Medulla oblongata (tissue), 1 donor: ENCODE measurements at regions not wholly inside any gene's neighbourhood (a gene's known extent, or its start where the extent isn't known, plus 50 kb on each side); places are given as distances from the start of the nearest gene placed in this dataset.

ENCODE experiments used
- DNase-seq: peaks from one replicate; pipeline ENCODE4 v3.0.0-alpha.2; 2015; ENCODE audit errors: extremely low spot score

DNA sequence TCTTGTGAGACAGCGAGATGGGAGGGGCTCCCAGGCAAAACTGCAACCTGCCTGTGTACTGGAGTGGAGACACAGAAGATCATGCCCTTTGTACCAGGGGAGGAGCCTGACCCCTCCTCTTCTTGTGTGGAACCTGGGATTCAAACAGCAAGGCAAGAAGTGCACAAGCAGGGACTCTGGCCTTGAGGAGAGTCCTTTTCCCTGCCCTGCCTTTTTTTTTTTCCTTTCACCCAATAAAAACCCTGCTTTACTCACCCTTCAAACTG, 251.8 kb upstream of the OPRM1 start:
- DNase-seq: no peak

DNA sequence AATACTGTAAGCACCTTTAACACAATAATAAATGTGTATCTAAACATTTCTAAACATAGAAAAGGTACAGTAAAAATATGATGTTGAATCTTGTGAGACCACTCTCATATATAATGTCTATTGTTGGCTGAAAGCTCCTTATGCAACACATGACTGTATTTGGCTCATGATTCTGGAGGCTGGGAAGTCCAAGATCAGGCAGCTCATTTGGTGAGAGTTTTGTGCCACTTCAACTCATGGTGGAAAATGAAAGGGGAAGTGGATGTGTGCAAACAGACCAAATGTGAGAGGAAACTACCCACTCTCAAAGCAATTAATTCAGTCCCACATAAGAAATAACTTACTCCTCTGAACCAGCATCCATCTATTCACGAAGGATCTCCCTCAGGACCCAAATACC, 257.7 kb upstream of the OPRM1 start:
- no peak for DNase-seq

DNA sequence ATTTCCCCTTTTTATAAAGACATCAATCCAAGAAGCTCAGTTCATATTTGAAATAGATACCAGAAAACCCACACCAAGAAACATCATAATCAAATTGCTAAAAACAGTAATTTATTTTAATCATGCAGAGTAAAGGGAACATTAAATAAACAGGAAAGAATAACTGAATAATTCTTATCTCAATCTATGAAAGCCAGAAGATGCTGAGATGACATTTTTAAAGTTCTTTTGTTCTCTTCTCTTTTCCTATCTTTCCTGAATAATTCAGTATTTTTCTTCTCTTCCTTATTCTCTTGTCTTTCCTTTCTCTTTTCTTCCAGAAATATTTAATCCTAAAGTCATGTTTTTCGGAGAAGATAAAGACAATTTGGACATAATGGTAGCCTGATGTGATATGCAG, 259.0 kb upstream of the OPRM1 start:
- DNase-seq: no peak

DNA sequence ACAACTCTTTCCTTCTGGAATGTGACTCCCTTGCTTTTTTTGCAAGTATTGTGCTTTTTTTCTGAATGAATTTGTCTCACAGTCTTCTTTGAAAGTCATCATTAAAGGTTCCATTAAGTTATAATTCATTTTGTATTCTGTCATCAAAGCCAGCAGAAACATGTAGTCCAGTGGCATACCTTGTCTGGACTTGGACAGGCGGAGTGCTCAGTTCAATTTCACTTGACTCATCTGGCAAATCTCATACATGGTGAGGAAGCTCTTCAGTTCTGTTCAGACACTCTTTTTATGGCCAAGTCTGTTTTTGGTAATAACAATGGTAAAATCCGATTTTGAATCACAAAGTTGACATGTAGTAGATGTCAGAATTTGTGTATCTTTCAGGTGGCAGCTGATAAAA, 260.8 kb upstream of the OPRM1 start:
- no peak for DNase-seq

DNA sequence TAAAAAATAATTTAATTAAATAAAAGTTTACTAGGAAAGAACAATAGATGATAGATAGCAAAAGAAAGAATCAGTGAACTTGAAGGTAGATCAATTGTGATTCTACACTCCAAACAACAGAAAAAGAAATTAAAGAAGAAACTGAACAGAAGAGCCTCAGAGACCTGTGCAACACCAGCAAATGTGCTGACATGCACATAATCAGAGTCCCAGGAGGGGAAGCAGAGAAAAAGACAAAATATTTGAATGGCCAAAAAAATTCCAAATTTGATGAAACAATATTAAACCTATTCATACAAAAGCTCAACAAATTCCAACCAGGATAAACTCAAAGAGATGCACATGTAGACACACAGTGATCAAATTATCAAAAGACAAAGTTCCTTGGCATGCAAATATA, 267.5 kb upstream of the OPRM1 start:
- DNase-seq: no peak

DNA sequence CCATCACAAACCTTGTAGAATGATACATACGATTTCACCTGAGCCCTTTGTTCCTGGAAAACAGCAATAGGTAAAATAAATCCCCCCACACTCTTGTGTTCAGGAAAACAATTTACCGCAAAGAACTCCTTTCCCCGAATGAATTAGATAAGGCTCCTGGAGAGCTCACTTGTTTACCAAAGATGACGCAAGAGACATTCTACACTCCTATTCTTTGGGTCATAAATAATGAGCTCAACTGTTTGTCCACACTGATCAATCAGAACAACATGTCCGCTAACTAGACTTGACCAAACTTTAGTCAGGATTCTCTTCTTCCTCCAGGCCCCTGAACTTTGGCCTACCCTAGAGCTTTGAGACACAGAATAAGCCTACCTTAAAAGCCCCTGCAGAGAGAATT, 271.9 kb upstream of the OPRM1 start:
- no peak for DNase-seq

DNA sequence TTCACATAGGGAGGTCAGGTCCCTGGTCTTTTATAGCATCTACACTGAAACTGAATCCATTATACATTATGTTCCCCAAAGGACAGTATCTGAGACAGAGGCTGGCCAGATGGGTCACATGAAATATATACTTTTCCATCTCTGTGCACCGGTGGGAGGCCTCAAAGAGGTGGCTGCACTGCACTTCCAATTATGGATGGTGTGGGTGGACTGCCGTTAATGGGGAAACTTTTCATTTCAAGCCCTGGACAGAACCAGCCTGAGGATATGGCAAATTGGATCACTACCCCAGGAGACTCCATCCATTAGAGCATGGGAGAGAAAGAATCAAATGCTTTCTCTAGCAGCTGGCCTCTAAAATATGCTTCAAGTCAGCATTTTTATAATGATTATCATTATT, 280.5 kb upstream of the OPRM1 start:
- DNase-seq: no peak

DNA sequence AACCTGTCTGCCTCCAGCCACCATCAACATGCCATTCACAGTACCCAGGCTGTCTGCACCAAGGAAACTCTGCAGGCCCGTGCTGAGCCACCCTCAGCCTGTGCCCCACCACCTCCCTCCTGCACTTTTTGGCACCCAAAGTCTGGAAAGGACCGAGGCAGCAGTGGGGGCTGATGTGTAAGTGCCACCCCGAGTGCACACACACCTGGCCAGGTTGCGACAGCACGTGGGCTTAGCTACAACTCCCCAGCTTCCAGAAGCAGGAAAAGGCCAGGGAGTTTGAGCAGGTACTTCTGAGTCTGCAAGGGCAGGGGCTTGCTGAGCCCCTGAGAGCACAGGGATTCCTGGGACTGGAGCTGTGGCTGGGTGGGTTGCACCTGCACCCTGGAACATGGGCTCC, 303.3 kb upstream of the OPRM1 start:
- no peak for DNase-seq

DNA sequence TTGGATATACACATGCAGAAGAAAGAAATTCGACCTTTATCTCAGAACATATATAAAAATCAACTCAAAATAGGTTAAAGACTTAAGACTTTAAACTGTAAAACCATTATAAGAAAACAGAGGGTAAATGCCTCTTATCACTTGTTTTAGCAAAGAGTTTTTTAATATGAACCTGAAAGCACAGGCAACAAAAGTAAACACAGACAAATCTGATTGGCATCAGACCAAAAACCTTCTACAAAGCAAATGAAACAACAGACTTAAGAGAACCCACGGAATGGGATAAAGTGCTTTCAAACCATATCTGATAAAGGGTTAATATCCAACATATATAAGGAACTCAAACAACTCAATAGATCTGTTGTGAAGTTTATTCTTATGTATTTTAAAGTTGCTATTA, 309.9 kb upstream of the OPRM1 start:
- no peak for DNase-seq

DNA sequence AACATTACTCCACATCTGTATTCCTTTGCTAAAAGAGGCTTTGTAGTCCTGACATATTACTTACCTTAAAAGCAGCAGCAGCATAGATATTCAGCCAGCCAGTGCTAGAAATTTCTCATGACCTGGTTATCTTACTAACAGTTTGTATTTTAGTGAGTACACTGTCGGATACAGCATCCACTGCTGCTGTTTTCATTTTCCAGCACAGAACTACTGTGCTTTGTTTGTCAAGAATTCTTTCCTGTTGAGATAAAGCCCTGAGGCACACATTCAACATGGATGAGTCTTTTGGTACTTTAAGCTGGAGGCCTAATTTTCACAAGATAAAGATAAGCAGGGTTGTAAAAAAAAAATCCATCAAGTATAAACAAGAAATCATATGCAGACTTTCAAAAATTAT, 311.2 kb upstream of the OPRM1 start:
- no peak for DNase-seq

DNA sequence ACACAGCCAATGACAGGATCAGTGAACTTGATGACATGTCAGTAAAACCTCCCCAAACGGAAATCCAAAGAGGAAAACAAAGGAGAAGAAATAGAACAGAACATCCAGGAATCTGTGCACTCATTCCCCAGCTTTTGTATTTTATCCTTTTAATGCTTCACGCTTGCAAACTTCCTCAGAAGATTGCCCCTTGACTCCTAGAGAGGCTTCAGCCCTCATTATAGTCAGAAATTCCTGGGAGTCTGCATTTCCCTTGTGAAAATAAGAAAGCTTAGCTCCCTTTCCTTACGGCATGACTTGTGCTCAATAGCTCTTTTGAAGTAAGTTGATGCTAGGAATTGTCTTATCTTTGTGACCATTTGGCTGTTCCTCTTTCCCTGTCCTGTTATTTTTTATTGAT, 313.6 kb upstream of the OPRM1 start:
- no peak for DNase-seq

DNA sequence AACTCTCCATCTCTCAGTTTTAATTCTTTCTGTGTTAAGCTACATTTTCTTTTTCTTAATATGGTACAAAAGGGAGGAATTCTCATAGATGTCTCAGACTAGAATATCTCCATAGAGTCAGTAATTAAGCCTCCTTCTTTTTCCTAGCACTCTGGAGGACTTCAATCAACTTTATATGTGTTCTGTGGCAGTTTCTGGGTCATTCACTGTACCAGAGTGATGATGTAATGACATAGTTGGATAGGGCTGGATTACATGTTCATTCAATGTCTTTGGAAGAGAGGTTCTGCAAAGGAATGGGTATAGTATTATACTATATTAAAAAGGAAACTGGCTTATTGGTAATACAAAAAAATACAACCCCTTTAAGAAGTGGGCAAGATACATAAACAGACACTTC, 318.3 kb upstream of the OPRM1 start:
- DNase-seq: no peak

DNA sequence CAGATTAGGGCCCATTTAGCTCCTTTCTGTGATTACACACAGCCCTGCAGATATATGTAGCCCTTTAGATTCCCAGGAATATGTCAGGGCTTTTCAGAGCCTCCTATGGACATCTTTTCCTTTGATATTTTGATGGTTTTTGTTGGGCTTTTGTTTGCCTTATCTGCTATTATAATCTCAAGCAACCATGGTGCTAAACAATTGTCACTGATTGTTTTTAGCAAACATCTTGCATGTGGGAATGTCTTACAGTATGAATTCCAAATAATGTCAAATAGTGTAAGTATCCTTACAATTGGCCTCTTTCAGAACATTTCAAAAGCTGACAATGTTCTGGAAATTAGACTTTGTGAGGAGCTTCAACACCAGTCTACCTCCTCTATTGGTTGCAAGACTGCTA, 333.6 kb upstream of the OPRM1 start:
- no peak for DNase-seq

DNA sequence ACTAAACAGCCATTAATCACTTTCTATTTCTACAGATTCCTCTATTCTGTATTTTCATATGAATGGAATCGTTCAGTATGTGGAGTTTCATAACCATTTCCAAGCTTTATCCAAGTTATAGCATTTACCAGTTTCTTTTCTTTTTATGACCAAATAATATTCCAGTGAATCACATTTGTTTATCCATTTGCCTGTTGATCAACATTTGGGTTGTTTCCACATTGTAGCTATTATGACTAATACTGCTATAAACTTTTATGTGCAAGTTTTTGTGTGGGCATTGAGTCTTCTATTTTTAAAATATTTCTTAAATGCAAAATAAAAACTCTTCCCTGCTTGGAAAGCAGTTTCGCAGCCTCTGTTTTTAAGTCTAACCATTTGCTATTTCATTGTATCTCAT, 336.4 kb upstream of the OPRM1 start:
- no peak for DNase-seq

DNA sequence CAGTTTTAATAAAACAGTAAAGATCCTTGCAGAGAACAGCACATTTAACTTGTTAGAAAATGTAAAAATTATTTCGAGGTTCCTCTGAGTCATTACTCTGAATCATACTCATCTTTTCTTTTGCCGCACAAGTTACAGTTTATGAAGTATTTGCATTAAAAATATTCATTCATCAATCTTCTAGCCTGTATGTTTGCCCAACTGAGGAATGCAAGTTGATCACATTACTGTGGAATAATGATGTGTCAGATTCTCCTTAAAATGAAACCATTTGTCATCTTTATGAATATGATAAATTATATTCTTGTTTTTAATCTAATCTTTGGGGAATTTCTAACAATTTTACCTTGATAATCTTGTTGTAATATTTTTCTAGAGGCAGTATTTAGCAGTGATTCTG, 340.4 kb upstream of the OPRM1 start:
- no peak for DNase-seq

DNA sequence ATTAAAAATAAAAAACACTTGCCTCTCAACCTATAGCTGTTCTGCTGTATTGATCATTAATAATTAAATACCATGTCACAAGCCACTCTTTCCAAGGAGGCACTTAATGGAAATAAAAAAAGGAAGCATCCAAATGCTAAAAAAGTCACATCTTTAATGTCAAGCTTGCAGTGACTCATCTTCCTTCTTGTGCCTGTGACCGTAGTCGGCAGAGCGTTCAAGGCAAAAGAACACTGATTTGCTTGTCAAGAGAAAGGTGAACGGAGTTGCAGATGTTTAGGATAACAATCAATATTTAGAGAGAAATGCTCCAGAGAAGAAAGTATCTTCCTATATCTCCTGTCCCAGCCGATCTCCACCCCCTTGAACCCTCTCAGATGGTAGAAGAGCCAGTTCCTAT, 341.0 kb upstream of the OPRM1 start:
- DNase-seq: no peak

DNA sequence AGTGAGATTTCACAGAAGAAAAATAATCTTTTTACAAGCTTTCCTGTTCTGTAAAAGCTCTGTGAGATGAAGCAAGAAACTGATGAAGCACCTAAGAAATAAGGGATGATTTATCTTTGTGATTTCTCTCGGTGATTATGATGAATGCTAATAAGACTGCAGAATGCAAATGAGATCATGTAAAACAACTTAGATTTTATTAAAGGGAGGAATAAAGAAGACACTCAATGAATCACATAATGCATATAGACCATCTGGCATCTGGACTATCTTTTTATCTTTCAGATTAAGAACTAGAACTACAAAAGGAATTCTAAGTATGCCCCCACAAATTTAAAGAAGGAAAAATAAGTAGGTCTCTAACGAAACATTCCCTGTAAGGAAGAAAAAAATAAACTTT, 361.5 kb upstream of the OPRM1 start:
- DNase-seq: no peak

DNA sequence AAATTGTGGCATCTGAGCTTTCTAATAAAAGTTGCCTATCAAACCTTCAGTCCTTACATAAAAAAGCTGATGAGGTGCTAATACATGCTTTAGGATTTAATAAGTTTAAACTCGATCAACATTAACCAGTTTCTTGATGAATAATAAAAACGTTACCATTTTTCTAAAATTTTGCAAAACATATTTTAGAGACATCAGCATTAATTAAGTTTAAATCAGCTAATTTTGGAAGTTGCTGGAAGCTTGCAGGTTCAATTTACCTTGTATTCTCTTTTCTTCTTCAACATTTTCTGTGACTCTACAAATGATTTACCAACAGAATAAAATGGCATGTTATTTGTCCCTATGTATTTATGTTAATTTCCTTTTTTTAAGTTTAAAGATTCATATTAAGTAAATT, 365.3 kb upstream of the OPRM1 start:
- no peak for DNase-seq

DNA sequence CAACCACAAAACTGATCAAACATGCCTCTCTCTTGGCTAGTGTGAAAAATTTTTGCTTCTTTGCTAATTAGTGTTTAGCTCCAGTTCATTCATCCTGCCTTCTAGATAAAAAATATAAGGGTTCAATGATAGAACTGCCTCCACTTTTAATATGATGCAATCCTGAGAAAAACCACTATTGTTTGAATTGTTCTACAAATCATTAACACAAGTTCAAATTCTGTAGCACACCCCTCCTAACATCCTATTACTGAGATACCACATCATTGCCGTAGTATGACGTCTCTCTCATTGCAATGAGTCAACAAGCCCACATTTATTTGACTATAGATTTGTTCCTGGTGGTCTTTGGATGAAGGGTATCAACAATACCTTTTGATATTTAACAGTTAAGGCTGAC, 365.8 kb upstream of the OPRM1 start:
- DNase-seq: no peak

DNA sequence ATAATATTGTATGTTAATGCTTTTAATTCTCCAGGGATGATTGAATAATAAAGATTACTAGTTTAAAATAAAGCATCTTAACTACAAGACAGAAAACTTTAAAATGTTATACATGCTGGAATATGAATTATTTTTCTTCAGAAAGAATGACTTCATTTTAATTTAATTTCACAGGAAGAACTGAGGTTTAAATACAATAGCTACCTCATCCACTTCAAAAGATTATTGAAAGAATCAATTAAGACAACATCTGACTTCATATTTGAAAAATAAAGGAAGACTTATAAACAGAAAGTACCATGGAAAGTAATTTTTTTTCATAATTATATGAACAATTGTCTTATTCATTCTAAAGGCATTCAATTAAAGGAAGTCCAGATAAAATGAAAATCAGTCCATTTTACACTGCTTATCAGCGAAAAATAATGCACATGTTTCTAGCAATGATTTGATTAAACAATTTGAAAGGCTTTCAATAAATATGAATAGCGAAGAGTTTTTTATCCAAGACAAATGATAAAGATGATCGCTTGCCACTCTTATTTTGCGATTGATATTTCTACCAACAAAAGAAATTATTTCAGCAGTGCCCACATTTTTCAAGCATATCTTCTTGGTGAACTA, 368.5 kb upstream of the OPRM1 start:
- no peak for DNase-seq

DNA sequence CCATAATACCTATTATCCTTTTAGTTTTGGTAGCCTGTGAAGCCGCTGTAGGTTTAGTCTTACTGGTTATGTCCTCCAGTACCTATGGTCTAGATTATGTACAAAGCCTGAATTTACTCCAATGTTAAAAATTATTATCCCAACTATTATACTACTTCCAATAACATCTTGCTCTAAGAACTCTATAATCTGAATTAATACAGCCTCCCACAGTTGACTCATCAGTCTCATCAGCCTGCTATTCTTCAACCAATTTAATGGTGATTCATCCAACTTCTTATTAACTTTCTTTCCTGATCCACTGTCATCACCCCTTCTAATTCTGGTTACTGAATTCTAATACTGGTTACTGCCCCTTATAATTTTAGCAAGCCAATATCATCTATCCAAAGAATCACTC, 370.3 kb upstream of the OPRM1 start:
- no peak for DNase-seq

DNA sequence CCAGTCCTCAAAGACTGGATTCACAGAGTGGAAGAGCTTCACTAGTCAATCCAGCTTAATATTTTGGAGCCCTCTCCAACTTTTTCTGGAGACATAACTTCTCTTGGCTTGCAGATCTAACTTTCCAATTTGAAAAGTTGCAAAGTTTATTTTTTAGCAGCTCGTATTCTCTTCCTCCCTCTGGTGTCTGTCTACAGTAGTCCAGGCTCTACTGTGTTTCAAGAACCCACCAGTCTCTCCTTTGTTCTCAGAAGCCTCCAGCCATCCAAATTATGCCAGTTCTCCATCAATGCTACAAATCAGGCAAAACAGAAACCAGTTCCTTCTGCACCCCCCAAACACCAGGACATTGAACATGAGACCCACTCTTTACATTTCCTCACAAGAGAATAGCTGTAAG, 376.1 kb upstream of the OPRM1 start:
- DNase-seq: no peak

DNA sequence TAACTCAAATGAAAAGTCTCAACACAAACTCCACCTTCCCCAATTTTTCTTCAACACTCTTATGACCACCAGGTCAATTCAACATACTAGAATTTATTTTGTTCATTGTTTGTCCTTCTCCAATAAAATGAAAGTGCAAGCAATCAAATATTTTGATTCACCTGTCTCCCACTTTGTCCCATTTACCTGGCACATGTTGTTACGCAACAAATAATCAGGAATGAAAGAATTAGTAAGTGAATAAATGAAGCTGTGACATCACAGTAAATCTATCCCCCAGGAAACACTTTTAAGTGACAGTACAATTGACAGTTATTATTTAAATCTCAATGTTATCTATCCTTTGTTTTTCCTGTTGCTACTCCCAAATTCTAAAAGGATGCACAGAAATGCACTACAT, 393.7 kb upstream of the OPRM1 start:
- DNase-seq: no peak

DNA sequence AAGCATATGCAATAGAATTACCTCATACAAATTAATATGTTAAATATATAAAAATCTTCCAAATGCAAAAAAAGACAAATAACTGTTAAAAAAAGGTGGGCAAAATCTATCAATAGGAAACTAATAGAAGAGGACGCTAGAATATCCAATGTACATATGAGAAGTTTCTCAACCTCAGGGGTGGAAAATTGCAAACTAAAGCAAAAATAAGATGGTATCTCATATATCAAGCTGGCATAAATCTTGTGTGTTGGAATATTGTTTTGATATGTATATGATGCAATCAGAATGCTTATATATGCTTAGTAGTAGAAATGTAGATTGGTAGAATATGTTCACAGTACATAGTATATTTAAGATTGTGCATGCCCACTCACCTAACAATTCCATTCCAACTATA, 395.0 kb upstream of the OPRM1 start:
- no peak for DNase-seq

DNA sequence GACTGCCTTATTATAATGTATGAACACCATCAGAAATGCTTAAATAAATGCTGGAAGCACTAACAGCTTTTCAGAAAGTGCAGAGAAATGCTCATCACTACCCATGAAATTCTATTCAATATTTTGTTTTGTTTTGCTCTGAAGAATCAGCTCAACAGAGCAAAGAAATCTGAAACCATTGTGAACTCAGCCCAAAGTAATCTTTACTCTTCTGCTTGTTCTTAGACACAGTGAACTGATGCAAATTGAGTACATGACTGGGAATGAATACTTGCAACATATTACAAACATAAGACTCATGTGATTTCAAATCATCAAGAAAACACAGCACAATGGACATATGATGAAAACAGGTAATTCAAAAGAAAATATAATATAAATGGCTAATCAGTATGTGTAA, 404.6 kb upstream of the OPRM1 start:
- no peak for DNase-seq
